ENCODE measurements at regions not wholly inside any gene's neighbourhood (a gene's known extent, or its start where the extent isn't known, plus 50 kb on each side); places are given as distances from the start of the nearest gene placed in this dataset.

GRCh38 chr7:27010068-27010467 is 85.7 kb downstream of the HOXA1 start:
- no peak for TF ChIP-seq CTCF (IDR thresholded peaks at IDR 0.05)
- no peak for TF ChIP-seq ZFX (IDR thresholded peaks at IDR 0.05; ENCODE audit: borderline replicate concordance)

Data from 22Rv1 (cell line).